SK-N-SH treated with all-trans-retinoic acid at 6 μM for 48 hours (cell line): ENCODE measurements at regions not wholly inside any gene's neighbourhood (a gene's known extent, or its start where the extent isn't known, plus 50 kb on each side); places are given as distances from the start of the nearest gene placed in this dataset.

Experiments used
- ATAC-seq: fragments of 200-7000 bp; cut with Tn5 transposase; 3 replicates; pipeline ENCODE4 v1.9.1; 2020; ENCODE audit warnings: mild to moderate bottlenecking, moderate library complexity
- BACH2 ChIP-seq: fragments of 250-450 bp; sonication (Bioruptor Pico); IDR thresholded peaks from 2 replicates; pipeline ENCODE4 v1.9.0; 2021; ENCODE audit warnings: mild to moderate bottlenecking, borderline replicate concordance
- CREB5 ChIP-seq: fragments of 250-450 bp; sonication (Bioruptor Pico); IDR thresholded peaks from 2 replicates; pipeline ENCODE4 v1.5.1; 2020; ENCODE audit warnings: low read depth, mild to moderate bottlenecking, moderate library complexity
- CSDC2 ChIP-seq: fragments of 250-450 bp; sonication (Bioruptor Pico); IDR thresholded peaks from 2 replicates; pipeline ENCODE4 v1.5.0; 2020; ENCODE audit warnings: mild to moderate bottlenecking, moderate library complexity
- ESRRG ChIP-seq: fragments of 250-450 bp; sonication (Bioruptor Pico); IDR thresholded peaks from 2 replicates; pipeline ENCODE4 v1.6.1; 2021; ENCODE audit warnings: mild to moderate bottlenecking
- GLIS3 ChIP-seq: fragments of 250-450 bp; sonication (Bioruptor Pico); IDR thresholded peaks from 2 replicates; pipeline ENCODE4 v1.5.0; 2020; ENCODE audit warnings: mild to moderate bottlenecking, moderate library complexity
- ISL1 ChIP-seq: fragments of 250-450 bp; sonication (Bioruptor Pico); IDR thresholded peaks from 2 replicates; pipeline ENCODE4 v2.1.2; 2022; ENCODE audit warnings: mild to moderate bottlenecking, moderate library complexity
- OSR1 ChIP-seq: fragments of 250-450 bp; sonication (Bioruptor Pico); IDR thresholded peaks from 2 replicates; pipeline ENCODE4 v1.8.0; 2022; ENCODE audit warnings: moderate library complexity, mild to moderate bottlenecking, inconsistent platforms
- PATZ1 ChIP-seq: fragments of 250-450 bp; sonication (Bioruptor Pico); IDR thresholded peaks from 2 replicates; pipeline ENCODE4 v1.8.0; 2020; ENCODE audit warnings: mild to moderate bottlenecking, moderate library complexity, borderline replicate concordance
- PPARA ChIP-seq: fragments of 250-450 bp; sonication (Bioruptor Pico); IDR thresholded peaks from 2 replicates; pipeline ENCODE4 v1.5.0; 2020; ENCODE audit warnings: mild to moderate bottlenecking, borderline replicate concordance
- RARB ChIP-seq: fragments of 250-450 bp; sonication (Bioruptor Pico); IDR thresholded peaks from 2 replicates; pipeline ENCODE4 v1.8.0; 2021; ENCODE audit warnings: mild to moderate bottlenecking, moderate library complexity
- SNAI2 ChIP-seq: fragments of 250-450 bp; sonication (Bioruptor Pico); IDR thresholded peaks from 2 replicates; pipeline ENCODE4 v1.5.0; 2020; ENCODE audit warnings: mild to moderate bottlenecking, moderate library complexity
- TCF4 ChIP-seq: fragments of 250-450 bp; sonication (Bioruptor Pico); IDR thresholded peaks from 2 replicates; pipeline ENCODE4 v1.8.0; 2021; ENCODE audit warnings: mild to moderate bottlenecking, moderate library complexity, borderline replicate concordance
- TSHZ2 ChIP-seq: fragments of 250-450 bp; sonication (Bioruptor Pico); IDR thresholded peaks from 2 replicates; pipeline ENCODE4 v1.5.0; 2020; ENCODE audit warnings: mild to moderate bottlenecking, moderate library complexity
- ZFP3 ChIP-seq: fragments of 250-450 bp; sonication (Bioruptor Pico); IDR thresholded peaks from 2 replicates; pipeline ENCODE4 v1.5.0; 2020; ENCODE audit warnings: mild to moderate bottlenecking, moderate library complexity
- ZFP30 ChIP-seq: fragments of 450-650 bp; formaldehyde crosslinking; IDR thresholded peaks from 2 replicates; pipeline ENCODE4 v1.5.0; 2022; ENCODE audit warnings: mild to moderate bottlenecking, moderate library complexity
- ZNF565 ChIP-seq: fragments of 450-650 bp; formaldehyde crosslinking; conservative IDR thresholded peaks from 2 replicates; pipeline ENCODE4 v1.5.0; 2020; ENCODE audit warnings: low read depth, mild to moderate bottlenecking, moderate library complexity
- ZNF70 ChIP-seq: fragments of 450-650 bp; formaldehyde crosslinking; IDR thresholded peaks from 2 replicates; pipeline ENCODE4 v1.5.0; 2020; ENCODE audit warnings: mild to moderate bottlenecking, moderate library complexity
- ZNF8 ChIP-seq: fragments of 450-650 bp; formaldehyde crosslinking; IDR thresholded peaks from 2 replicates; pipeline ENCODE4 v1.5.0; 2020; ENCODE audit warnings: mild to moderate bottlenecking, moderate library complexity
- TF ChIP-seq, protein P1 (sequence below): fragments of 250-450 bp; sonication (Bioruptor Pico); IDR thresholded peaks from 2 replicates; pipeline ENCODE4 v1.8.0; 2021; ENCODE audit warnings: low read depth, mild to moderate bottlenecking, moderate library complexity, borderline replicate concordance
- TF ChIP-seq, protein P2 (sequence below): fragments of 250-450 bp; sonication (Bioruptor Pico); IDR thresholded peaks from 2 replicates; pipeline ENCODE4 v1.5.1; 2021; ENCODE audit warnings: mild to moderate bottlenecking, moderate library complexity

GRCh38 chrX:120749141-120749846, 119.4 kb upstream of the C1GALT1C1 start (continued):
- no peak for TF ChIP-seq TSHZ2 (CRISPR knock-in tag)
- TF ChIP-seq CREB5, result no peak
- no peak for TF ChIP-seq TCF4 (CRISPR knock-in tag)
- TF ChIP-seq ZNF565 (CRISPR knock-in tag), result no peak
- no peak for TF ChIP-seq ISL1 (CRISPR knock-in tag)
- TF ChIP-seq, protein P1, sequence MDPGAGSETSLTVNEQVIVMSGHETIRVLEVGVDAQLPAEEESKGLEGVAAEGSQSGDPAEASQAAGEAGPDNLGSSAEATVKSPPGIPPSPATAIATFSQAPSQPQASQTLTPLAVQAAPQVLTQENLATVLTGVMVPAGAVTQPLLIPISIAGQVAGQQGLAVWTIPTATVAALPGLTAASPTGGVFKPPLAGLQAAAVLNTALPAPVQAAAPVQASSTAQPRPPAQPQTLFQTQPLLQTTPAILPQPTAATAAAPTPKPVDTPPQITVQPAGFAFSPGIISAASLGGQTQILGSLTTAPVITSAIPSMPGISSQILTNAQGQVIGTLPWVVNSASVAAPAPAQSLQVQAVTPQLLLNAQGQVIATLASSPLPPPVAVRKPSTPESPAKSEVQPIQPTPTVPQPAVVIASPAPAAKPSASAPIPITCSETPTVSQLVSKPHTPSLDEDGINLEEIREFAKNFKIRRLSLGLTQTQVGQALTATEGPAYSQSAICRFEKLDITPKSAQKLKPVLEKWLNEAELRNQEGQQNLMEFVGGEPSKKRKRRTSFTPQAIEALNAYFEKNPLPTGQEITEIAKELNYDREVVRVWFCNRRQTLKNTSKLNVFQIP, result no peak
- TF ChIP-seq ZFP30 (CRISPR knock-in tag), result no peak
- TF ChIP-seq ZNF8 (CRISPR knock-in tag), result no peak

DNA sequence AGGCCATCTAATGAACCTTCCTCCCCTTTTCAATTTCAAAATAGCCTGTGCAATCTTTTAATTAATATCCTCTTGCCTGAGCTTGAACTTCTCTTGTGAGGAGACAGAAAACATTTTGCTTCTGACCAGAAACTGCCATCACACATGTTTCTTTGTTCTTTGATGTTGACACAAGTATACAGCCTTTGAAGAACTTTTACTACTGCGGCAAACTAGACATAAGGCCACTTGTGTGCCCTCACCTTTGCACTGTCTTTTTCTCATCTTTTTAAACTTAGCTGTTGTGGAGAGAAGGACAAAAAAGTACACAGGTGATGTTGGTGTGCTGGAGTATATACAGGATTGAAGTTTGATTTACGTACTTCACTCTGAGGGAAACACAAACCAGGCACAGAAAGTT, 116.3 kb upstream of the C1GALT1C1 start:
- ATAC-seq, result no peak
- TF ChIP-seq ZFP3 (CRISPR knock-in tag) (no peak), ZNF70 (CRISPR knock-in tag) (no peak)

DNA sequence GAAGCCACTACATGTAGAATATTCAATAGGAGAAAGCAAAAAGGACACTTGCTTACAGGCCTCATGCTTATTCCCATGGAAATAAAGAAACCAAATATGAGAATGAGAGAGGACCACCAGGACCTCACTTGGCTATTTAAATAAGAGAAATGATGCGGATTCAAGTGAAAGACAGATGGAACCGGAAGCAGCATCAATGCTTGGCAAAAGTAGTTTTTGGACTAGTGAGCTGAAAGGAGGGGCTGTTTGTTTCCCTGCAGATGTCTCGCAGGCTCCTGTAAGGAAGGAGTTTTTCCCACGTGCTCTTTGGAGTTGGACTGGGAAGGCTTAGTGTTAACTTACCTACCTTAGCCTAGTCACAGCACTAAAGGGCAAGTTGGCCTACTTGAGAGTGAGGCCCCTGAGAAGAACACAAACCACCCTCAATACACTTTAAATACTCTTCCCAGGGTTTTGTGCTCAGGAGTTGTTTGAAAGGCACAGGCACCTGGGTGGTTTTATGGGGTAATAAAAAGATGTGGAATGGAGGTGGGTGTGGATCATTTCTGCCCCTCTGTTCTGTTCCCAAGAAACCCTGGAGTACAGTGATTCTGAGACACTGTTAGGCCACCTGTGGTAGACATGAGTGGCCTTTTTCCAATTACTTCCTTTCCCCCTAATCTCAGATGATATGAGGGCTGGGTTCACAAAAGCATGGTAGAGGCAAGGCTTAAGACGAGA, 113.3 kb upstream of the C1GALT1C1 start:
- no peak for TF ChIP-seq PPARA (CRISPR knock-in tag)
- ATAC-seq, result no peak

DNA sequence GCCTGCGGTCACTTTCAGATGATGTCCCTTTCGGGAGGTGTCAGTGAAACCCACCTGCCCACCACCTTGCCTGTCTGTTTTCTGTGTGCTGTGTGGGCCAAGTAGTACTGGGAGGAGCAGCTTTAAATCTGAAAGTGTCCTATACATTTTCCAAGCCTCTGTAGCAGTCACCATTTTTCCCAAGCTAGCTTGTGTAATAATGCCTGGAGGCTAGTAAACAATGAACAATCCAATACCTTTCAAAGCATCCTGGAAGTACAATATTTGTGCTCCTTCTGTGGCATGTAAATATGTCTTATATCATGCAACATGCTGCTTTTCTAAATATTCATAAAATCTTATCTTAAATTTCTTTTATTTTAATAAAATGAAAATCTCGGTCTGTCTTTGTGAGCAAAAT, 111.6 kb upstream of the C1GALT1C1 start:
- no peak for ATAC-seq
- TF ChIP-seq RARB (no peak), SNAI2 (CRISPR knock-in tag) (no peak), ZNF70 (CRISPR knock-in tag) (no peak), OSR1 (no peak), TSHZ2 (CRISPR knock-in tag) (no peak), ISL1 (CRISPR knock-in tag) (no peak), BACH2 (CRISPR knock-in tag) (no peak), ZNF8 (CRISPR knock-in tag) (no peak), ZFP30 (CRISPR knock-in tag) (no peak), TCF4 (CRISPR knock-in tag) (no peak), PATZ1 (CRISPR knock-in tag) (no peak), ZFP3 (CRISPR knock-in tag) (no peak), CSDC2 (CRISPR knock-in tag) (no peak), ESRRG (CRISPR knock-in tag) (no peak), GLIS3 (CRISPR knock-in tag) (no peak)
- TF ChIP-seq, protein P2, sequence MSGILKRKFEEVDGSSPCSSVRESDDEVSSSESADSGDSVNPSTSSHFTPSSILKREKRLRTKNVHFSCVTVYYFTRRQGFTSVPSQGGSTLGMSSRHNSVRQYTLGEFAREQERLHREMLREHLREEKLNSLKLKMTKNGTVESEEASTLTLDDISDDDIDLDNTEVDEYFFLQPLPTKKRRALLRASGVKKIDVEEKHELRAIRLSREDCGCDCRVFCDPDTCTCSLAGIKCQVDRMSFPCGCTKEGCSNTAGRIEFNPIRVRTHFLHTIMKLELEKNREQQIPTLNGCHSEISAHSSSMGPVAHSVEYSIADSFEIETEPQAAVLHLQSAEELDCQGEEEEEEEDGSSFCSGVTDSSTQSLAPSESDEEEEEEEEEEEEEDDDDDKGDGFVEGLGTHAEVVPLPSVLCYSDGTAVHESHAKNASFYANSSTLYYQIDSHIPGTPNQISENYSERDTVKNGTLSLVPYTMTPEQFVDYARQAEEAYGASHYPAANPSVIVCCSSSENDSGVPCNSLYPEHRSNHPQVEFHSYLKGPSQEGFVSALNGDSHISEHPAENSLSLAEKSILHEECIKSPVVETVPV (CRISPR knock-in tag), result no peak
- TF ChIP-seq, protein P1, result no peak
